ENCODE measurements at regions not wholly inside any gene's neighbourhood (a gene's known extent, or its start where the extent isn't known, plus 50 kb on each side); places are given as distances from the start of the nearest gene placed in this dataset.
A peak's percentile ranks its signal among the peaks of the same experiment; 100 is the strongest.
"Not testable (repeated sequence)": the region's sequence is repeated elsewhere in the genome, so short reads cannot be mapped to it uniquely, and the experiment has no call there.

DNA sequence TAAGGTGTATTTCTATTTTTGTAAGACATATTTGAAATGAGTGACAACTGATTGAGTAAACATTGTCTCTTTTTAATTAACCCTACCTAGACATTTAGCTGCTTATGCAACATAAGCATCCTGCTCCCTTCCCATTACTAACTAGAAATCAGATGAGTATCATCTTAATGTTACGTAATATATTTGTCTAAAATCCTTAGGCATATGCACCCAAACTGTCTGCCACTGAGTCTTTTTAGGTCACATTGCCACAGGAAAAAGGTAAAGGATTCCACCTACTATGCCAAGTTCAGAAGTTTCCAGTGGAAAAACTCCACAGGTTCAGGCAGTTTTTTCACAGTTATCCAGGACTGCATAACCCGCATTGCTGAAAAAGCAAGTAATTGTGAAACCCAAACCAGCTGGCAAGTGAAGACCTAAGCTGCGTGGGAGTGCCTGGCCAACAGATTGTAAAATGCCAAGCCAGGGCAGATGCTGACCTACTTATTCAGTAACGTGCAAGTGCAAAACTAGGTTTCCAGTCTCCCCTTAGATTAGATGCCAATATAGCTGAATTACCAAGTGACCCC, 983.7 kb downstream of the GATA3 start:
- no peak for DNase-seq (ENCODE audit: low read depth)

DNA sequence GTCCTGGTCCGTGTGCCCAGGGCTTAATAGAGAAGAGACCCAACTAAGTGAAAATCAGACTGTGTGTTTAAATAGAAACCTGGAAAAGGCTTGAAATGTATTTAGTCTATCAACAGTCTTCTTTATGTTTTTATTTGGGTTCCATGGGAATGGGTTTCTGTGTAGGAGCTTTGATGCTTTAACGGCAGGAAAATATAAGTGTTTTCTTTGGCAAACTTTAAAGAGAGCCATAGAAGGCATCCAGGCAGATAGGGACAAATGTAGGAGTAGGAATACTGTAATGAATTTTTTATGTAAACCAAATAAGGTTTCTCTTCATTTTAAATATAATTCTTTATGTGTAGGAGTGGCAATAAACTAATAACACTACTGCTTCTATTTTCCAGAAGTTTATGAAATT, 989.0 kb downstream of the GATA3 start:
- no peak for DNase-seq (ENCODE audit: low read depth)

DNA sequence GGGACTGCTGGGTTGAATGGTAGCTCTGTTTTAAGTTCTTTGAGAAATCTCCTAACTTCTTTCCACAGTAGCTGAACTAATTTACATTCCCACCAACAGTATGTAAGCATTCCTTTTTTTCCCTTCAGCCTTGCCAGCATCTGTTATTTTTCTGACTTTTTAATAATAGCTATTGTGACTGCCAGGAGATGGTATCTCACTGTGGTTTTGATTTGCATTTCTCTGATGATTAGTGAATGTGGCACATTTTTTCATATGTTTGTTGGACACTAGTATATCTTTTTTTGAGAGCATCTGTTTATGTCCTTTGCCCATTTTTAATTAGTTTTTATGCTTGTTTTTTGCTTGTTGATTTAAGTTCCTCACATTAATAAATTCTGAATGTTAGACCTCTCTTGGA, 990.8 kb downstream of the GATA3 start:
- no peak for DNase-seq (ENCODE audit: low read depth)

DNA sequence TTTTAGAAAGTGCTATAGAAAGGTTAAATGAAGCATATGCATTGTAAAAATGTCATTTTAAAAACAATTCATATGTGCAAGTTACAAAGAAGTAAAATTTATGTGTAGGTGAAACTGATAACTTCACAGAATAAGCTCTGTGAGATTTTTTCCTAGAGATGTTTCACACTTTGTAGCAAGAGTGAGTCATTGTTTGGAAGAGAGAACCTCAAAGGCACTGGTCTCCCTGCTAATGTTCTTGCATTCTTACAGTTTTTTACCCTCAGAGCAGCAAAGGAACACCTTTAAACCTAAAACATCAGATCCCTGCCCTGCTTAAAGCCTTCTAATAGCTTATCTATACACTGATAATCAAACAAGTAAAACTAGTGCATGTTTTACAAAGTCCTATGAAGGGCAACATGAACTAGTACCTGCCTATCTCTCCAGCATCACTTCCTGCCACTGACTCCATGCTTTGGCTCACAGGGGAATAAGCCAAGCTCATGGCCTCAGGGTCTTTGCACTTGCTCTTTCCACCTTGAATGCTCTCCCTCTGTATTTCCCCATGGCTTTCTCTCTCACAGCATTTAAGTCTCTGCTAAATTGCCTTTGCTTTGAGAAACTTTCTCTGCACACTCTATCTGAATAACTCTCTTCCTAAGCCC, 997.0 kb downstream of the GATA3 start:
- DNase-seq (ENCODE audit: low read depth), result no peak

DNA sequence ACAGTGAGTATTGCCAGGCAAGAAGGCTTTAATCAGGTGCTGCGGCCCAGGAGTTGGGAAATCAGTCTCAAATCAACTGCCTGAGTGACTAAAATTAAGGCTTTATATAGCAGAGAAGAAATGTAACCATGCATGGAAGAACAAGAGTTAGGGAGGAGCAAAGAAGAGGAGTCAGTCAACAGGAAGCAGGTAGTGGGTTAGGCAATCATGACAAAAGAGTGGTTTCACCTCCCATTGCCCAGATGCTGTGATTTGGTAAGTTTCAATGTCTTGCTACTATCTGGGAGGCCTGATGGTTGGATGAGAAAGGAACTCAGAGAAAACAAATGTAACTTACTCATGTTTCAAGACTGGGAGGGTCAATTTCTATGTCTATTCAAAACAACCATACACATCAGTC, 998.3 kb downstream of the GATA3 start:
- no peak for DNase-seq (ENCODE audit: low read depth)

DNA sequence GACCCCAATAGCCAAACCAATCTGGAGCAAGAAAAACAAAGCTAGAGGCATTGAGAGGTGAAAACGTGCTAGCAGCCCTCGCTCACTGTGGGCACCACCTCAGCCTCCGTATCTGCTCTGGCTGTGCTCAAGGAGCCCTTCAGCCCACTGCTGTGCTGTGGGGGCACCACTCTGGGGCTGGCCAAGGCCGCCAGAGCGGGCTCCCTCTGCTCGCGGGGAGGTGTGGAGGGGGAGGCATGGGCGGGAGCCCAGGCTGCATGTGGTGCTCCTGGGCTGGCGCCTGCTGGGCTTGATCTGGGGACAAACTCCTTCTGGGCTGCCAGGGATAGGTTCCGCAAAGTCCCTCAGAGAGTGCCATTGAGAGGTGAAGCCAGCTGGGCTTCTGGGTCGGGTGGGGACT, 1002.0 kb downstream of the GATA3 start:
- no peak for DNase-seq (ENCODE audit: low read depth)

DNA sequence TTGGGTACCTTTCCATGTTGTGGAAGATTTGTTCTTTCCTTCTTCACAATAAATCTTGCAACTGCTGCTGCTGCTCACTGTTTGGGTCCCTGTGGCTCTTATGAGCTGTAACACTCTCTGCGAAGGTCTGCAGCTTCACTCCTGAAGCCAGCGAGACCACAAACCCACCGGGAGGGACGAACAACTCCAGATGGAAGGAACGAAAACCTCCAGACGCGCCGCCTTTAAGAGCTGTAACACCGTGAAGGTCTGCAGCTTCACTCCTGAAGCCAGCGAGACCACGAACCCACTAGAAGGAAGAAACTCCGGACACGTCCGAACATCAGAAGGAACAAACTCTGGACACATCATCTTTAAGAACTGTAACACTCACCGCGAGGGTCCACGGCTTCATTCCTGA, 1002.8 kb downstream of the GATA3 start:
- not testable (repeated sequence) for DNase-seq (ENCODE audit: low read depth)

DNA sequence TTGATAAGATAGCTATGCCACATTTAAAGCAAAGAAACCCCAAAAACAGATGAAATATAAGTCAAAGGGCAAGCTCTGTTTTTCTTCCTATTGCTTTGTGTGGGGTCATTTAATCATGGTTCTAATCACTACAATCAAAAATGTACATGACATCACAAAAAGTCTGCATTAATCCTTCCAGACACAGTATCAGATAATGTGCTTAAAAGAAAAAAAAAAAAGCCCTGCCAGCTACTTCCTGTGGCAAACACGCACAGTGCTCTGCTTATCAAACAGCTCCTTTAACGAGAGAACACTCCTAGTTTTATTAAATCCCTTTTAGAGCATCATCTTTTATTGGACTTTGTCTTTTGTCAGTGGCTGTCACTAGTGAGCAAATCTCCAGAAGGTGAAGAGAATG, 1005.8 kb downstream of the GATA3 start:
- no peak for DNase-seq (ENCODE audit: low read depth)

DNA sequence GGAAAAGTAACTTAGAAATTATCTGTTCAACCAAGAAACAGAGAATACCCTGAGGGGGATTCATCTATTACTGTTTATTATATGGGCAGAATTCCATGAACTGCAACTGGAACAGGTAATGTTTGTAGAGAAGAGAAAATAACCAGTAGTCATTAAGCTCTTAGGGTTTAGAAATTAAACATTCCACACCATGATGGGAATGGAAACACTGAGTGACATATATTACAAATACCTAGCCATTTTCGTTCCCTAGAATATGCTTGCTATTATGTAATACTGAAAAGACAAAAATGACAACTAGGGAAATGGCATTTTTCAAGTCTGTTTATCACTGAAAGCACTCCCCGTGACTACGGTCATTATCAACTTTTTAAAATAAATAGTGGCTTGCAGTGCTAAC, 1007.4 kb downstream of the GATA3 start:
- no peak for DNase-seq (ENCODE audit: low read depth)

DNA sequence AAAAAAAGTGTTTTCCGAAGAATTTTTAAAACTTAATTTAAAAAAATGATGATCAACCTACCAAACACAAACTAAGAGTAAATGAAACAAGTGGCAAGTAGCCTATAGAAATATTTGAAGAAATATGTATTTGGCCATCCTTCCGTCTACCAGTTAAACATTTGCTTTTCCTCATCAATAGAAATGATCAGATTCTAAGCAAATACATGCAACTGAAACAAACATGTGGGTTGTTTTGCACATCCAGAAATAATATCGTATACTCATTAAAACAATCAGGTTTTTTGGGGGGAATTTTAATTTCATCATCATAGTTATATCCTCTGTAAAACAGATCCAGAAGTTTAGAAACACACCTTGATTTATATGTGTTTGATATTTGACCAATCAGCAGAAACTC, 1011.7 kb downstream of the GATA3 start:
- DNase-seq (ENCODE audit: low read depth), result no peak

DNA sequence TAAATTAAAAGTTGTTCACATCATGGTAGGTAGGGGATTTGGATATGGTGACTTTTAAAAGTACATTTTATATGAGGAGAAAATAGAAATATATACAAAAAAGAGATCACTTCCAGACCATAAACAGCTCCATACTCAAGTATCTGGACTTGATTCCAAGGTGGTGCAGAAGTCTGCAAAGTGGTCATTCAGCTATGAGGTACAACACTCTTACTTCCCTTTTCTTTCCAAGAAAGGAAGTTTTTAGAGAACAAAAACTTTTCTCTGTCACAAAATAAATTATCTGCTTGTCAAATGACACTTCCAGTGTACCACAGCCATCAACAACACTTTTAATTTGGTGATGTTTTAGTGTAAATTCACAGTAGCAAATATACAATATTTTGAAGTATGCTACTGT, 1013.5 kb downstream of the GATA3 start:
- no peak for DNase-seq (ENCODE audit: low read depth)

DNA sequence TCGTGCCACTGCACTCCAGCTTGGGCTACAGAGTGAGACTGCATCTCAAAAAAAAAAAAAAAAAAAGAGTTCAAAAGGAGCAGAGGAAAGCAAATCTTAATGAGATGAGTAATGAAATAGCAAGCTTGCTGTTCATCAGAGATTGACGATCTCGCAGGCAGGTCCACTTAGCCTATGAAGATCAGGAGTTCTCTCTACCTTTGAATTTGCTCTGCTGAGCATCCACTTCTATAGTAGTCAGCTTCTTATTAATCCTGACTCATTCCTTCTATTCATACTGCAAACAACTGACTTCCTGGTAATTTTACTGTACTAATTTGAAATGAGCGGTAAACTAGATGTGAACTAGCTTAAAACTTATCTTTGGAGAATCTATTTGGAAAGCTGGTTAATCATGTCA, 1014.6 kb downstream of the GATA3 start:
- DNase-seq (ENCODE audit: low read depth), result no peak

DNA sequence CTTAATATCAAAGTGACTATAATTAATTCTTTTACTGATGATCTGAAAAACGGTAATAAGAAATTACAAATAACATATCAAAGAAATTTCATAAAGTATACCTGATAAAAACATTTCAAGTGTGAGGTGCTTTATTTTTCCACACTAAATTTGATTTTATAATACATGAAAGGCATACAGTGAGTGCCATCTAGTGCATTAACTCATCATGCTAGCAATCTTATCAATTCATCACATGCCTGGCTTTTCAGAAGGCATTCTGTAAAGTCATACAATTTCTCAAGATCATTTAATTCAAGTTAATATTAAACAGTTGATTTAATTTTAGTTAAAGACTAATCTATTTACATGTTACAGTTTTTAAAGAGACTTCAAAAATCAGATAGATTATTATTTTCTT, 1020.9 kb downstream of the GATA3 start:
- no peak for DNase-seq (ENCODE audit: low read depth)

DNA sequence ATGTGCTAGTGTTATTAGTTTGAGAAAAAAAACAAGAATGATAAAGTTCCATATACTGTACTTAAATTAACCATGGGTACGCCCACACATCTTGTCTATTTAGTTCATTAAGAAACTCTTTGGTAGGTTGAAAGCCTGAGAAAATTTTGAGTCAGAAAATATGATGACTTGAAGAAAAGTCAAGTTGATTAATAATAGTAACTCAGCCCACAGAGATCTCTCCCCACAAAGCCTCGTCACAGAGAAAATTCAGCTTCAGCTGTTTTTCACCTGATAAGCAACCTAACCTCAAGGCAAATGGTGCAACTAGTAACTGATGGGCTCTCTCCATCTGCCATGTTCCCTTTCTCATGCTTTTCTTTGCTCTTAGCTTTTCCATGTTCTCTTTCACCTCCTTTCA, 1021.6 kb downstream of the GATA3 start:
- no peak for DNase-seq (ENCODE audit: low read depth)

DNA sequence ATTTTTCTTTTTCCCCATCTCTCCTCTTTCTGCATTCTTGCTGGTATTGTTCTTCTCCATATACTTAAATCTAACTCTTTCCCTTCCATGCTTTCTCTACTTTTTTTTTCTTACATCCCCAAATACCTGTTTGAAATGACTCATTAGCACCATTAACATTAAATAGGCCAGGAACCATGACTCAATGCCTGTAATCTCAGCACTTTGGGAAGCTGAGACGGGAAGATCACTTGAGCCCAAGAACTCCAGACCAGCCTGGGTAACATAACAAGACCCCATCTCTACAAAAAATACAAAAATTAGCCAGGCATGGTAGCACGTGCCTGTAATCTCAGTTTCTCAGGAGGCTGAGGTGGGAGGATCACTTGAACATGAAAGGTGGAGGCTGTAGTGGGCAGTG, 1026.8 kb downstream of the GATA3 start:
- no peak for DNase-seq (ENCODE audit: low read depth)

DNA sequence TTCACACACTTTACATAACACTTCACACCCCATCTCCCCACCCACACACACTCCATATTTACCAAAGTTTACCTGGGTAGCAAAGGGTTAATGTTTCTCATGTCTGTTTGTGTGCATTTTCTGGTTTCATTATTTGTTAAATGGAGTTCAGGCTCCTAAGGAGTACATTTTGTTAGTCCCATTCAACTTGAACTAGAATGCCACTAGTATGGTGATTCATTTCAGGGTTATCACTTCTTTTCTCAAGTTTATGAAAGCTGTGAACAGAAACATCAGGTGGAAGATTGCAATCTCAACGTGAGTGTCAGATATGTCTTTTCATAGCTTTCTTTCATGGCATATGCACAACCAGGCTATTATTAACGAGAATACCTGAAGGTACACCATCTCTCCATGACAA, 1027.5 kb downstream of the GATA3 start:
- no peak for DNase-seq (ENCODE audit: low read depth)

DNA sequence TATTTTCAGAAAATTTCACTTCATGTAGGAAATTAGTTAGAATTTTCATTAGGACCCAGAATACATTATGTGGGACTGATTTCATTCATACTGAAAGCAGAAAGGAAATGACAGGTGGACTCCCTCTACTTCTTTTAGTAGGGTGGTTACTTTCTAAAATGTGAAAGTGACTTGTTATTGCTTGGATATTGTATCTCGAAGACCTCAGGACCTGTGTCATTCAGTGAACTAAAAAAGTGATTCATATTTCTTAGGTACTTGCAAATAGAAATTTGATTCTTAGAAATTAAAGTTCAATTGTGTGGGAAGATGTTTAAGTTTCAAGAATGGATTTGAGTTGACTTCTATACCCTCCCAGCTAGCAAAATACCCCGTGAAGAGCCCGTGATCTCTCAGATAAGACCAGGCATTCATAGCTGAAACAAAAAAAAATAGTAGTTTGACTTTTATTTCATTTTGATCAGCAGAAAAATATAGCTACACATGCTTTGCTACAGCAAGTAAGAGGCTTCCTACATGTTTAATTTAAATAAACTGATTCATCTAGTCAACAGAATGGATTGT, 1037.1 kb downstream of the GATA3 start:
- DNase-seq (ENCODE audit: low read depth), result no peak

DNA sequence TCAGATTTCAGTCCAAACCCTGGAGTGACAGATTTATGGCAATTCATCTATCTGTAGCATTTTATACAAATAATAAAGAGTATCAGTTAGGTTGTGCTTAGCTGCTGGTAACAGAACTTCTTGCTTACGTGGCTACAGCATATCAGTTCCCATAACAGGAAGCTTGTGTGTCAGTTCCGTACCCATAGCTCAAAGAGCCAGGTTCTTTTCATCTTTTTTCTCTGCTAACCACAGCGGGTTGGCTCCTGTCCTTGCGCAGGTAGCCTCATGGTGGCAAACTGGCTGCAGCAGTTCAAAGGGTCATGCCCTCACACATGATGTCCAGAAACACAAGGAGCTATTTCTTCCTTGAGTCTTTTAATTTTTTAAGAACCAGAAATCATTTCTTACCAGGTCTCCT, 1041.8 kb downstream of the GATA3 start:
- DNase-seq (ENCODE audit: low read depth), result peak; percentile 0

DNA sequence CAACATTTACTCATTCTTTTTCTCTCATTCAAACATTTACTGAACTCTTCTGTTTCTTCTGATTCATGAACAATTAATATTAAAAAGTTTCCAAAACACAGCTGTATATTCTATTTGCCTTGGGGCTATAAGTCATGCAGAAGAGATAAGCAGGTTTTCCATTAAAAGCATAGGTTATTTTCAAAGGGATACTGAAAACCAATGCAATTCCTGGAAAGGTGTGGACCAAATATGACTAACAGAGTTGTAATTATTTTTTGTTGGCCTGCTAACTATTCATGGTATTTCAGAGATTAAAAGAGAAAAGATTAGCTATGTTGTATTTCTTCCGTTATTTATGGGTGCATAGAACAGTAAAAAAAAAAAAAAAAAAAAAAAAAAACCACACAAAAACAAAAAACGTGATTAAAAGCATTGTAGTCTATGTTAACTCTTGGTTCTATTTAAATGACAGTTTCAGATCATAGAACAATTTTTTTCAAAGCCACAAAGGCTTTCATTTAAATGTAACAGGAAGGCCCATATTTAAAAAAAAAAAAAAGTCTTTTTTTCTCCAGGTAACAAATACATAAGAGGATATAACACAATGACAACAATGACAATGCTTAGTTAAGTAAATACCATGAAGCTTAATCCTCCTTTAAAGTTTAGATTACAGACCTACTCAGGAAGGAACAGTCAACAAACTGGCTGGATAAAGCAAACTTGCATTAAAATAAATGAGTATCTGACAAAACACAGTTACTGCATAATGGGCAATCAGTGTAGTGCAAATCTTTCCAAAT, 1042.9 kb downstream of the GATA3 start:
- DNase-seq (ENCODE audit: low read depth), result no peak

DNA sequence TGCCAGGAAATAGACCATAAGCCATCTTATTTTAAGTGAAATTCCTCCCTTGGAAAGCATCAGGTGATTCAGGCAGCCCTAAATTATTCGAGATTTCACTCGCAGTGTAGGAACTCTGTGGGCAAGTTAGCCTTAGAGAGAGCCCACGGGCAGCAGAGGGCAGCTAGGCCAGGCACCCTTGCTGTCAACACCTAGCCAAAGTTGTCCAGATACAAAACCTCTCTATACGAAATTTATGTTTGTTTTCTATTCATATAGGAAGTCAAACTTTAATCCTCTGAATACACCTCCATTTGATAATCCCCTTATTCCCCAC, 1043.5 kb downstream of the GATA3 start:
- DNase-seq (ENCODE audit: low read depth), result no peak

DNA sequence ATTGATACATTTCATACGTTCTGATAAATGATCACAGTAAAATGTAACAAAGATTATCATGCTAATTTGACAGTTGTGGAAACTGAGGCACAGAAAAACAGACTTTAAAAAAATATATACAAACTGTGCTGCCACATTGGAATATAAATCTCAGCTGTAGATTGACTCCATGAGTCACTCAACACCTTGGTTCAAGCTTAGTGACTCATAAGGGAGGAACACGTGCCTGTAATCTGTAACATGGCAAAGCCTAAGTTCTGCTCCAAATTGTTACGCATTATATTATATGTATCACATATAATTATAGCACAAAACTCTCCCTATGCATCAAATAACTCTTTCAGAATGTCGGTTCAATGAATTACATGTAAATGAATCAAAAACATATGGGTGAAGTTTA, 1047.5 kb downstream of the GATA3 start:
- DNase-seq (ENCODE audit: low read depth), result no peak

DNA sequence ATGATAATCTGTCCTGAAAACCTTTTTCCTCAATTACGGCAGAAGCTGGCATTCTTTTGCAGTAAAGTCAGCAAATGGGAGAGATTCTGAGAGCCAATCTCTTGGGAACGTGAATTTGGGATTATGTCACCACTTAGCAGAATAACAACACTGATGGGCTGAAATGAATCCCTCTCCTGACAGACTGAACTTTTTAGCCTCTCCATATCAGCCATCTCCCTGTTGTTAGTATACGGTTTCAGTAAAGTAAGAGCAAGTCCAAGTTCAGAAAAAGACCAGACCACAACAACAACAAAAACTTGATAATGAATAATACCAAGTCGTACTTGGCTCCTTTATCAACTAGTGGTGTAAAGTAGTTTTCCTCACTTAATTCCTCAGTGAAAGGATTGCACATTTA, 1048.8 kb downstream of the GATA3 start:
- DNase-seq (ENCODE audit: low read depth), result no peak

DNA sequence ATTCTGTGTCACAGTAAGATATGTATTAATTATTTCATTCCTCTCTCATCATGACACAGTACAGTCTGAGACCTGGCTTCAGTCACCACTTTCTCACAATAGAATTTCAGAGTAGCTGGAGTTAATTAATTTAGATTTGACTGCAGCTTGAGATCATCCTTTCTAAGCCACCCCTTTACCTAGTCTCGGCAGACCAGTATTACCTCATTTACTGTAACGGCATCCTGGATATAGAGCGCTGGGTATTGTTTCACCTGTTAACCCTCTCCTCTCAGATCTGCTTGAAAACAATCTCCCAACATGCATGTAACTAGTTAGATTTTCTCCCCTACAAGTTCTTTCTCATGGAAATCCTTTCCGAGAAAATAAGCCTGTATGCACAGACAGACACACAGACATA, 1057.5 kb downstream of the GATA3 start:
- no peak for DNase-seq (ENCODE audit: low read depth)

DNA sequence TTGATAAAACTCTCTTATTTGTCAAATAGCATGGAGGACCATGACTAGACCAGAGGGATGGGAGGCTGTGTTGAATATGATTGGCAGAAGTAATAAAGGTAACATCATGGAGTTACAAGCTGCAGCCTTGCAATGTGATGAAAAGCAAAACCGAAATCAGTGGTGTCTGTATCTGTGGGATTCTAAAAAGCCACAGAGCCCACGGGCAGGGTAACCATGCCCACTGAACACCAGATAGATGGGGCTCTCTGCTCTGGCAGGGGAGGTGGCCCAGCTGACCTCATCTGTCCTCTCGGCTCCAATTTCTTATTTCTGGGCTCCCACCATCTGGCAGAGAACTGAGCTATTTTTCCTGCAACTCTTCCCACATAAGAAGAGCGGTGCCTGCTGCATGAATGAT, 1072.2 kb downstream of the GATA3 start:
- DNase-seq (ENCODE audit: low read depth), result no peak

Data from activated gamma-delta T cell treated with anti-CD3 and anti-CD28 coated beads, Interleukin-2, amount 50 U/mL, for 16 hours (primary cell).